Lower lobe of right lung (tissue), 2 donors: ENCODE measurements at regions not wholly inside any gene's neighbourhood (a gene's known extent, or its start where the extent isn't known, plus 50 kb on each side); places are given as distances from the start of the nearest gene placed in this dataset.

Source experiments
- ATAC-seq, 2 donors: fragments of 200-7000 bp; cut with Tn5 transposase; one replicate each; pipeline ENCODE4 v1.9.1; 2020 to 2022; ENCODE audit warnings: mild to moderate bottlenecking in 2 of 2, moderate library complexity in 2 of 2
- DNase-seq: peaks from one replicate; pipeline ENCODE4 v3.0.0-alpha.2; 2020
- H3K27ac ChIP-seq: fragments of 200-600 bp; one replicate; pipeline ENCODE4 v1.8.0; 2022
- H3K27me3 ChIP-seq: fragments of 200-600 bp; one replicate; pipeline ENCODE4 v1.8.0; 2022; ENCODE audit warnings: low read depth
- H3K36me3 ChIP-seq: fragments of 200-600 bp; one replicate; pipeline ENCODE4 v1.8.0; 2022; ENCODE audit warnings: mild to moderate bottlenecking
- H3K4me1 ChIP-seq: fragments of 200-600 bp; one replicate; pipeline ENCODE4 v1.8.0; 2022
- H3K4me3 ChIP-seq: fragments of 200-600 bp; one replicate; pipeline ENCODE4 v1.8.0; 2022; ENCODE audit warnings: mild to moderate bottlenecking
- H3K9me3 ChIP-seq: fragments of 200-600 bp; one replicate; pipeline ENCODE4 v1.8.0; 2022
- CTCF ChIP-seq: fragments of 200-600 bp; IDR thresholded peaks from one replicate; pipeline ENCODE4 v1.8.0; 2022; ENCODE audit warnings: antibody characterized with exemption, mild to moderate bottlenecking
- intact Hi-C: fragments of 100-400 bp; cut with DNase I; formaldehyde crosslinking; loops from one replicate; pipeline ENCODE4 v1.11.0; 2022
- donor health status: DM: no; HTN: yes; CAD: no; lungs with severe emphysema.

GRCh38 chr12:111175396-111176094, 193.3 kb downstream of the PHETA1 start:
- TF ChIP-seq CTCF = no peak
- Histone ChIP-seq H3K9me3 (no peaks in the 10 kb centered on the region), H3K27ac (no peak overlapping the region), H3K27me3 (peaks cover 17% of the 10 kb centered on the region), H3K4me1 (peaks cover 13% of the 10 kb centered on the region), H3K36me3 (no peaks in the 10 kb centered on the region), H3K4me3 (no peak overlapping the region)
- intact Hi-C loops = no loop called here
- DNase-seq (no peak), ATAC-seq (no peak)

DNA sequence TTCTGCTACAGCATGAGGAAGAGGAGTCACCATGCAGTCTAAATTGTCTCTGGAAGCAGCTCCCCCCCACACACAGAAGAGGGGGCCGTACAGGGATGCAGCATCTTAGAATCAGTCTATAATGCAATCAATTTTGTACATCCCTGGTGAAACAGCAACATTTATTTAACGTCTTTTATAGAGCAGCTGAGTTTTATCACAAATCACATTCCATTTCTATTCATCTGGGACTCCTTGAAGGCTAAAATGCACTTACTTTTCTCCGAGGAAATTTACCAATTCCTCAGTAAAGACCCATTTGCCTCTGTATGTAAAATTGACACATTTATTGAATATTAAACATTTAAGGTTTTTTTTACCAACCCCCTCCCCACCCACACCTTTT, 193.9 kb downstream of the PHETA1 start:
- DNase-seq = no peak
- intact Hi-C loops = no loop called here
- no peak for ATAC-seq
- peaks cover 11% of the 10 kb centered on the region for H3K27me3 ChIP-seq
- H3K4me3 ChIP-seq = no peak overlapping the region
- H3K4me1 ChIP-seq = peaks cover 11% of the 10 kb centered on the region
- H3K36me3 ChIP-seq = no peaks in the 10 kb centered on the region
- H3K9me3 ChIP-seq = no peaks in the 10 kb centered on the region
- H3K27ac ChIP-seq = no peak overlapping the region
- no peak for TF ChIP-seq CTCF

GRCh38 chr12:111174251-111174960, 194.5 kb downstream of the PHETA1 start:
- peak; percentile 14 for TF ChIP-seq CTCF
- Histone ChIP-seq H3K27ac (no peak overlapping the region), H3K9me3 (no peaks in the 10 kb centered on the region), H3K4me1 (peaks cover 11% of the 10 kb centered on the region), H3K36me3 (no peaks in the 10 kb centered on the region), H3K4me3 (no peak overlapping the region), H3K27me3 (peaks cover 11% of the 10 kb centered on the region)
- DNase-seq (no peak), ATAC-seq (no peak)
- intact Hi-C loops = no loop called here

DNA sequence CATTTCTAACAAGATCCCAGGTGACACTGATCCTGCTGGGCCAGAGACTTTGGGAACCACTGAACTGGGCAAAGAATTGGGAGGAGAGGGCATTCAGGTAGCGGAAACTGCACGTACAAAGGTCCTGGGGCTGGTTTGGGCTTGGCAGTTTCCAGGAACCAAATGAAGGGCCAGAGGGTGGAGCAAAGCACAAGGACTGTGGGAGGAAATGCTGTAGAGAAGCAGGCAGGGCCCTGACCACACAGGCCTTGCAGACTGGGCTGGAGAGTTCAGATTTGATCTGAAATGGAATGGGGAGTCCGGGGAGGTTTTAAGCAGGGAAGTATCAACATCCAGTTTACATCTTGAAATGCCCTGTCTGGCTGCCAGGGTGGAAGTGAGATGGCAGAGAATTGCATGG, 195.1 kb downstream of the PHETA1 start:
- ATAC-seq = no peak
- Histone ChIP-seq H3K27ac (no peak overlapping the region), H3K36me3 (no peaks in the 10 kb centered on the region), H3K27me3 (peaks cover 16% of the 10 kb centered on the region), H3K9me3 (no peaks in the 10 kb centered on the region), H3K4me1 (peaks cover 11% of the 10 kb centered on the region), H3K4me3 (no peak overlapping the region)
- no peak for TF ChIP-seq CTCF
- no peak for DNase-seq
- intact Hi-C loops = no loop called here

DNA sequence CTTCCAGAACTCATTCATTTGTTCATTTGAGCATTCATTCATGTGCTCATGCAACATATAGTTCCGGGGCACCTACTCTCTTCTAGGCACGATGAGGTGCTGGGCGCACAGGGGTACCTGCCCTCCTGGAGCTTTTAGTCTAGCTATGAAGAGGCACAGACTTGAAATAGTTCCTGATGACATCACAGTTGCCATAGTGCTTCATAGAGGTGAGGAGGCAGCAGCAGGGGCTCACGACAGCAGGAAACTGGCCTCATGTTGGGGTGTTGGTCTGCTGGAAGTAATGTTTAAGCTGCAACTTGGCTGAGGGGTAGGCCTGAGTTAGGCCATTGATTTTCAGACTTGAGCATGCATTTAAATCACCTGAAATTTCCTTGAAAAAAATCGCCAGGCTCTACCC, 195.5 kb downstream of the PHETA1 start:
- no peak overlapping the region for H3K4me3 ChIP-seq
- peaks cover 16% of the 10 kb centered on the region for H3K27me3 ChIP-seq

More for the DNA sequence above, 195.5 kb downstream of the PHETA1 start:
- TF ChIP-seq CTCF = no peak
- Histone ChIP-seq H3K9me3 (no peaks in the 10 kb centered on the region), H3K4me1 (peaks cover 11% of the 10 kb centered on the region), H3K27ac (no peak overlapping the region), H3K36me3 (no peaks in the 10 kb centered on the region)
- intact Hi-C loops = no loop called here
- no peak for ATAC-seq
- DNase-seq = no peak
